ENCODE measurements at regions not wholly inside any gene's neighbourhood (a gene's known extent, or its start where the extent isn't known, plus 50 kb on each side); places are given as distances from the start of the nearest gene placed in this dataset.
"Not testable (repeated sequence)": the region's sequence is repeated elsewhere in the genome, so short reads cannot be mapped to it uniquely, and the experiment has no call there.

DNA sequence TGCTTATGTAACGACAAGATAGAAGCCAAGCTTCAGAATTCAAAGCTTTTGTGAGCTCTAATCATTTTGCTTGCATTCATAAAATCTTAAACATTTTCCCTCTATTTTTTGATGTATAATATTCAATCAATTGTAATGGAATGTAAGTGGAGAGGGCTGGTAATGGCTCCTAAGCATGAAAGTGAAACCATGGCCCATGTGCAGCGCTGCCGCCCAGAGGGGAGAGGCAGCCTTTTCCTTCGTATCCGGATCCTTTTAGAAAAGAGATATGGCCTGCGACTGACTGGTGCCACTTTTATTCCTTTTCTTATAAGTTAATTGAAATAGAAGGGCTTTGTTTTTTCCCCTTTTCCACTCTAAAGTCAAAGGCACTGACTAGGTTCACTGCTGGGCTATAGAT is 178.9 kb upstream of the POMZP3 start:
- H3K4me2 ChIP-seq (ENCODE audit: low read length); BruUV-seq (replicated peaks); CTCF ChIA-PET (ENCODE audit: unreplicated experiment): not testable (repeated sequence)

GRCh38 chr7:76805262-76805661 is 178.2 kb upstream of the POMZP3 start:
- H3K4me1 ChIP-seq (ENCODE audit: insufficient read depth, low read length, poor library complexity, severe bottlenecking); intact Hi-C loops (cut with micrococcal nuclease; ENCODE audit: unreplicated experiment); BruUV-seq (replicated peaks); H3K79me2 ChIP-seq (ENCODE audit: insufficient read depth, low read depth, low read length); H3K27ac ChIP-seq (ENCODE audit: low read depth, low read length, poor library complexity, severe bottlenecking); H3K9me2 ChIP-seq (ENCODE audit: insufficient read depth, low read length); H4K20me1 ChIP-seq (ENCODE audit: insufficient read depth, low read length); H2AFZ ChIP-seq (ENCODE audit: low read length); H3K9me3 ChIP-seq (ENCODE audit: low read length); CTCF ChIA-PET (ENCODE audit: unreplicated experiment); H3K4me2 ChIP-seq (ENCODE audit: low read length); H3K36me3 ChIP-seq (ENCODE audit: insufficient read depth, low read length); POLR2A ChIA-PET; H3K4me3 ChIP-seq (ENCODE audit: low read depth, low read length, poor library complexity, severe bottlenecking); DNase-seq (ENCODE audit: low spot score): not testable (repeated sequence)

More for the DNA sequence above, 178.9 kb upstream of the POMZP3 start:
- H4K20me1 ChIP-seq (ENCODE audit: insufficient read depth, low read length); H3K4me1 ChIP-seq (ENCODE audit: insufficient read depth, low read length, poor library complexity, severe bottlenecking); H3K9me3 ChIP-seq (ENCODE audit: low read length); intact Hi-C loops (cut with micrococcal nuclease; ENCODE audit: unreplicated experiment); POLR2A ChIA-PET; H2AFZ ChIP-seq (ENCODE audit: low read length); H3K79me2 ChIP-seq (ENCODE audit: insufficient read depth, low read depth, low read length); H3K9me2 ChIP-seq (ENCODE audit: insufficient read depth, low read length); H3K36me3 ChIP-seq (ENCODE audit: insufficient read depth, low read length); DNase-seq (ENCODE audit: low spot score); H3K4me3 ChIP-seq (ENCODE audit: low read depth, low read length, poor library complexity, severe bottlenecking); H3K27ac ChIP-seq (ENCODE audit: low read depth, low read length, poor library complexity, severe bottlenecking): not testable (repeated sequence)

DNA sequence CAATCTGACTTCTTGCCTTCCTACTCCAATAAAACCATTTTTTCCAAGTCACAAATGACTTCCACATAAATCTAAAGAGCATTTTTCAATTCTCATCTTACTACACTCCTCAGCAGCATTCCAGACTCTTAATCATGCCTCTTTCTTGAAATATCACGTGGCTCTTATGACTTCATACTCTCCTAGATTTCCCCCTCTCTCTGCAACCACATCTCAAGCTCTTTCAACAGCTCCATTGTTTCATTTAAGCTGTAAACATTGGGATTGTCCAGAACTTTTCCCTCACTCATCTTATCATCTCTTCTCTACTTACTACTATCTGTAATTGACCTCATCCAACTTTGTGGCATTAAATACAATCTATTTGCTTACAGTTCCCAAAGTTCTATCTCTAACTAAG is 170.6 kb upstream of the POMZP3 start:
- H3K4me1 ChIP-seq (ENCODE audit: insufficient read depth, low read length, poor library complexity, severe bottlenecking); POLR2A ChIA-PET: not testable (repeated sequence)

DNA sequence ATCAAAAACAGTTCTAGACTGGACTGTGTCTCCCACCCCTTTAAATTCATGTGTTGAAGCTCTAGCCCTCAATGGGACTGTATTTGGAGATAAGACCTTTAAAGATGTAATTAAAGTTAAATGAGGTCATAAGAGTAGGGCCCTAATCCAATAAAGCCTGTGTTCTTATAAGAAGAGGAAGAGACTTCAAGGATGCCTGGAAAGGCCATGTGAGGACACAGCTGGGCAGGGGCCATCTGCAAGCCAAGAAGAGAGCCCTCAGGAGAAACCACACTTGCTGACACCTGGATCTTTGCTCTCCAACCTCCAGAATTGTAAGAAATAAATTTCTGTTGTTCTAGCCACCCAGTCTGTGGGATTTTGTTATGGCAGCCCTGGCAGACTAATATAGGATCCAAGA is 153.6 kb upstream of the POMZP3 start:
- H3K79me2 ChIP-seq (ENCODE audit: insufficient read depth, low read depth, low read length); CTCF ChIA-PET (ENCODE audit: unreplicated experiment); BruUV-seq (replicated peaks); H3K4me1 ChIP-seq (ENCODE audit: insufficient read depth, low read length, poor library complexity, severe bottlenecking); H2AFZ ChIP-seq (ENCODE audit: low read length); intact Hi-C loops (cut with micrococcal nuclease; ENCODE audit: unreplicated experiment); H3K4me3 ChIP-seq (ENCODE audit: low read depth, low read length, poor library complexity, severe bottlenecking); H3K4me2 ChIP-seq (ENCODE audit: low read length); H3K36me3 ChIP-seq (ENCODE audit: insufficient read depth, low read length); H3K27ac ChIP-seq (ENCODE audit: low read depth, low read length, poor library complexity, severe bottlenecking); DNase-seq (ENCODE audit: low spot score); H3K9me3 ChIP-seq (ENCODE audit: low read length); POLR2A ChIA-PET; H4K20me1 ChIP-seq (ENCODE audit: insufficient read depth, low read length); H3K9me2 ChIP-seq (ENCODE audit: insufficient read depth, low read length): not testable (repeated sequence)

More for the DNA sequence above, 170.6 kb upstream of the POMZP3 start:
- BruUV-seq (replicated peaks); H2AFZ ChIP-seq (ENCODE audit: low read length); H3K4me2 ChIP-seq (ENCODE audit: low read length); H4K20me1 ChIP-seq (ENCODE audit: insufficient read depth, low read length); H3K9me3 ChIP-seq (ENCODE audit: low read length); H3K4me3 ChIP-seq (ENCODE audit: low read depth, low read length, poor library complexity, severe bottlenecking); H3K79me2 ChIP-seq (ENCODE audit: insufficient read depth, low read depth, low read length); H3K27ac ChIP-seq (ENCODE audit: low read depth, low read length, poor library complexity, severe bottlenecking); intact Hi-C loops (cut with micrococcal nuclease; ENCODE audit: unreplicated experiment); H3K36me3 ChIP-seq (ENCODE audit: insufficient read depth, low read length); CTCF ChIA-PET (ENCODE audit: unreplicated experiment); H3K9me2 ChIP-seq (ENCODE audit: insufficient read depth, low read length); DNase-seq (ENCODE audit: low spot score): not testable (repeated sequence)

GRCh38 chr7:76774279-76774678 is 147.2 kb upstream of the POMZP3 start:
- H2AFZ ChIP-seq (ENCODE audit: low read length); H3K9me2 ChIP-seq (ENCODE audit: insufficient read depth, low read length); H4K20me1 ChIP-seq (ENCODE audit: insufficient read depth, low read length); H3K27ac ChIP-seq (ENCODE audit: low read depth, low read length, poor library complexity, severe bottlenecking); H3K79me2 ChIP-seq (ENCODE audit: insufficient read depth, low read depth, low read length); H3K36me3 ChIP-seq (ENCODE audit: insufficient read depth, low read length); H3K9me3 ChIP-seq (ENCODE audit: low read length); POLR2A ChIA-PET; H3K4me1 ChIP-seq (ENCODE audit: insufficient read depth, low read length, poor library complexity, severe bottlenecking); H3K4me3 ChIP-seq (ENCODE audit: low read depth, low read length, poor library complexity, severe bottlenecking); DNase-seq (ENCODE audit: low spot score); BruUV-seq (replicated peaks); H3K4me2 ChIP-seq (ENCODE audit: low read length); CTCF ChIA-PET (ENCODE audit: unreplicated experiment); intact Hi-C loops (cut with micrococcal nuclease; ENCODE audit: unreplicated experiment): not testable (repeated sequence)
- TF ChIP-seq, protein P1, sequence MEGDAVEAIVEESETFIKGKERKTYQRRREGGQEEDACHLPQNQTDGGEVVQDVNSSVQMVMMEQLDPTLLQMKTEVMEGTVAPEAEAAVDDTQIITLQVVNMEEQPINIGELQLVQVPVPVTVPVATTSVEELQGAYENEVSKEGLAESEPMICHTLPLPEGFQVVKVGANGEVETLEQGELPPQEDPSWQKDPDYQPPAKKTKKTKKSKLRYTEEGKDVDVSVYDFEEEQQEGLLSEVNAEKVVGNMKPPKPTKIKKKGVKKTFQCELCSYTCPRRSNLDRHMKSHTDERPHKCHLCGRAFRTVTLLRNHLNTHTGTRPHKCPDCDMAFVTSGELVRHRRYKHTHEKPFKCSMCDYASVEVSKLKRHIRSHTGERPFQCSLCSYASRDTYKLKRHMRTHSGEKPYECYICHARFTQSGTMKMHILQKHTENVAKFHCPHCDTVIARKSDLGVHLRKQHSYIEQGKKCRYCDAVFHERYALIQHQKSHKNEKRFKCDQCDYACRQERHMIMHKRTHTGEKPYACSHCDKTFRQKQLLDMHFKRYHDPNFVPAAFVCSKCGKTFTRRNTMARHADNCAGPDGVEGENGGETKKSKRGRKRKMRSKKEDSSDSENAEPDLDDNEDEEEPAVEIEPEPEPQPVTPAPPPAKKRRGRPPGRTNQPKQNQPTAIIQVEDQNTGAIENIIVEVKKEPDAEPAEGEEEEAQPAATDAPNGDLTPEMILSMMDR (conservative IDR thresholded peaks at IDR 0.05; ENCODE audit: low read length), result peak; percentile 42; the same call in 1 of the 2 replicates

- BruUV-seq (replicated peaks); H3K4me1 ChIP-seq (ENCODE audit: insufficient read depth, low read length, poor library complexity, severe bottlenecking); H3K27ac ChIP-seq (ENCODE audit: low read depth, low read length, poor library complexity, severe bottlenecking); H3K79me2 ChIP-seq (ENCODE audit: insufficient read depth, low read depth, low read length); H4K20me1 ChIP-seq (ENCODE audit: insufficient read depth, low read length); H2AFZ ChIP-seq (ENCODE audit: low read length); POLR2A ChIA-PET; H3K36me3 ChIP-seq (ENCODE audit: insufficient read depth, low read length); H3K9me2 ChIP-seq (ENCODE audit: insufficient read depth, low read length); CTCF ChIA-PET (ENCODE audit: unreplicated experiment); H3K4me3 ChIP-seq (ENCODE audit: low read depth, low read length, poor library complexity, severe bottlenecking); H3K9me3 ChIP-seq (ENCODE audit: low read length); H3K4me2 ChIP-seq (ENCODE audit: low read length); intact Hi-C loops (cut with micrococcal nuclease; ENCODE audit: unreplicated experiment); DNase-seq (ENCODE audit: low spot score): not testable (repeated sequence)
Measured at GRCh38 chr7:76771980-76772379, 144.9 kb upstream of the POMZP3 start.

Data from OCI-LY7 (cell line).